Caco-2 (cell line): ENCODE measurements at regions not wholly inside any gene's neighbourhood (a gene's known extent, or its start where the extent isn't known, plus 50 kb on each side); places are given as distances from the start of the nearest gene placed in this dataset.
"Not testable (repeated sequence)": the region's sequence is repeated elsewhere in the genome, so short reads cannot be mapped to it uniquely, and the experiment has no call there.

ENCODE experiments used
- BruUV-seq: library from RNA; stranded (reverse); fragments of 400-500 nt; replicated peaks from 2 replicates; lab custom pipeline; 2021; lab: Mats Ljungman, UMichigan
- CTCF ChIA-PET: fragments of 300-600 bp; sonication (Branson Sonifier 250); formaldehyde crosslinking; loops from one replicate; lab custom pipeline; 2022; ENCODE audit warnings: antibody characterized with exemption; lab: Charles Lee
- POLR2A ChIA-PET: fragments of 300-600 bp; sonication (Branson Sonifier 250); formaldehyde crosslinking; loops from one replicate; lab custom pipeline; 2022; ENCODE audit warnings: antibody characterized with exemption; lab: Charles Lee
- DNase-seq, 2 experiments: peaks; one replicate each; pipeline versions ENCODE4 v3.0.0 to v3.0.0-alpha.2; 2020 to 2022
- H3K27me3 ChIP-seq: replicated peaks from 2 replicates; pipeline ENCODE4 v1.6.0; 2011; ENCODE audit warnings: low read length; ENCODE audit not compliant: control insufficient read depth, insufficient read depth
- H3K36me3 ChIP-seq: 2 replicates; pipeline ENCODE4 v1.5.1; 2011; ENCODE audit warnings: low read length; ENCODE audit not compliant: control insufficient read depth, insufficient read depth
- H3K4me1 ChIP-seq: fragments of 250-450 bp; sonication (Bioruptor Pico); 2 replicates; pipeline ENCODE4 v1.5.1; 2020; ENCODE audit warnings: mild to moderate bottlenecking
- H3K4me3 ChIP-seq: 2 replicates; pipeline ENCODE4 v1.5.1; 2011; ENCODE audit warnings: low read depth, mild to moderate bottlenecking, control low read depth, low read length
- H3K9me3 ChIP-seq: fragments of 250-450 bp; sonication (Bioruptor Pico); 2 replicates; pipeline ENCODE4 v1.5.1; 2020; ENCODE audit warnings: mild to moderate bottlenecking, moderate library complexity
- H3K27ac Mint-ChIP-seq: one replicate; pipeline ENCODE4 v1.8.0; 2022; ENCODE audit warnings: mixed read lengths; ENCODE audit not compliant: unreplicated experiment
- H3K27me3 Mint-ChIP-seq: one replicate; pipeline ENCODE4 v1.8.0; 2022; ENCODE audit warnings: mixed read lengths; ENCODE audit not compliant: insufficient read depth, unreplicated experiment
- H3K36me3 Mint-ChIP-seq: one replicate; pipeline ENCODE4 v1.8.0; 2022; ENCODE audit warnings: mild to moderate bottlenecking, mixed read lengths; ENCODE audit not compliant: insufficient read depth, unreplicated experiment
- H3K4me1 Mint-ChIP-seq: one replicate; pipeline ENCODE4 v1.8.0; 2022; ENCODE audit warnings: low read depth, mixed read lengths; ENCODE audit not compliant: unreplicated experiment
- H3K4me3 Mint-ChIP-seq: one replicate; pipeline ENCODE4 v1.8.0; 2022; ENCODE audit warnings: mild to moderate bottlenecking, moderate library complexity, mixed read lengths; ENCODE audit not compliant: unreplicated experiment
- H3K9me3 Mint-ChIP-seq: one replicate; pipeline ENCODE4 v1.8.0; 2022; ENCODE audit warnings: mixed read lengths; ENCODE audit not compliant: unreplicated experiment
- CTCF ChIP-seq, 2 experiments: fragments of 200-600 bp in 1 of 2; IDR thresholded peaks; 1 replicate in 1 of 2; 2 replicates in 1 of 2; pipeline versions ENCODE4 v1.5.1 to v1.8.0; 2011 to 2022; ENCODE audit warnings: antibody characterized with exemption in 1 of 2, control low read depth in 1 of 2, inconsistent platforms in 1 of 2, low read depth in 1 of 2, low read length in 1 of 2, mild to moderate bottlenecking in 1 of 2, moderate library complexity in 1 of 2; ENCODE audit not compliant: insufficient read depth in 1 of 2, severe bottlenecking in 1 of 2, unreplicated experiment in 1 of 2
- intact Hi-C: fragments of 100-400 bp; cut with micrococcal nuclease; formaldehyde crosslinking; loops from one replicate; pipeline ENCODE4 v1.10.0; 2022; ENCODE audit not compliant: unreplicated experiment

GRCh38 chr2:234363011-234363487 is 133.8 kb downstream of the ARL4C start:
- Mint-ChIP-seq H3K27ac (peak overlapping the region; percentile 92), H3K4me1 (peaks cover 37% of the 10 kb centered on the region), H3K9me3 (peaks cover 9% of the 10 kb centered on the region), H3K36me3 (peaks cover 39% of the 10 kb centered on the region), H3K4me3 (peak overlapping the region; percentile 60), H3K27me3 (no peaks in the 10 kb centered on the region)
- Histone ChIP-seq H3K9me3 (peaks cover 6% of the 10 kb centered on the region; the same call in 1 of the 2 replicates), H3K27me3 (no peaks in the 10 kb centered on the region), H3K4me1 (peaks cover 67% of the 10 kb centered on the region), H3K36me3 (no peaks in the 10 kb centered on the region), H3K4me3 (no peak overlapping the region)
- intact Hi-C loops: loop anchor here (1.0 to 10.0 kb wide), 8 partner anchors 47 to 227 kb away; partner anchors contain the start of gene ARL4C
- ChIA-PET CTCF (interaction anchor here (0.6 to 1.6 kb wide), 7 partner anchors 8 to 133 kb away, joined by 3 to 6 read pairs (median 4); no protein-coding TSS in a partner anchor), POLR2A (interaction anchor here (0.5 to 1.4 kb wide), 6 partner anchors 15 to 134 kb away, joined by 3 to 10 read pairs (median 4); partner anchors contain the start of gene ARL4C)
- peak; percentile 92 to 97 for DNase-seq
- TF ChIP-seq CTCF (IDR thresholded peaks at IDR 0.05; ENCODE audit: insufficient read depth in 1 of 2, low read depth in 1 of 2, low read length in 1 of 2, severe bottlenecking in 1 of 2, unreplicated experiment in 1 of 2): no peak
- BruUV-seq: no TSS peak

GRCh38 chr2:234360313-234360975 is 136.4 kb downstream of the ARL4C start:
- POLR2A ChIA-PET, BruUV-seq, H3K27me3 Mint-ChIP-seq, H3K9me3 ChIP-seq, H3K36me3 ChIP-seq, H3K9me3 Mint-ChIP-seq, H3K27me3 ChIP-seq, H3K4me3 ChIP-seq, CTCF ChIA-PET, DNase-seq, H3K4me3 Mint-ChIP-seq: not testable (repeated sequence)
- peaks cover 44% of the 10 kb centered on the region for H3K4me1 ChIP-seq
- intact Hi-C loops: loop anchor here (10.0 kb wide), 1 partner anchor 166 kb away; no protein-coding TSS in a partner anchor
- peaks cover 32% of the 10 kb centered on the region for H3K4me1 Mint-ChIP-seq
- H3K27ac Mint-ChIP-seq: peak overlapping the region; percentile 92
- H3K36me3 Mint-ChIP-seq: peaks cover 29% of the 10 kb centered on the region

GRCh38 chr2:234357666-234358065 is 139.2 kb downstream of the ARL4C start:
- Mint-ChIP-seq H3K4me3 (no peak overlapping the region), H3K27ac (no peak overlapping the region), H3K4me1 (peaks cover 26% of the 10 kb centered on the region), H3K9me3 (peaks cover 9% of the 10 kb centered on the region), H3K27me3 (no peaks in the 10 kb centered on the region), H3K36me3 (peaks cover 9% of the 10 kb centered on the region)
- TF ChIP-seq CTCF (IDR thresholded peaks at IDR 0.05; ENCODE audit: insufficient read depth in 1 of 2, low read depth in 1 of 2, low read length in 1 of 2, severe bottlenecking in 1 of 2, unreplicated experiment in 1 of 2): no peak
- no peak for DNase-seq
- intact Hi-C loops: no loop called here
- BruUV-seq: no TSS peak
- H3K36me3 ChIP-seq: no peaks in the 10 kb centered on the region
- peaks cover 12% of the 10 kb centered on the region for H3K9me3 ChIP-seq
- ChIA-PET CTCF (no interaction called here), POLR2A (no interaction called here)
- peaks cover 26% of the 10 kb centered on the region for H3K4me1 ChIP-seq
- H3K4me3 ChIP-seq: no peak overlapping the region
- H3K27me3 ChIP-seq: no peaks in the 10 kb centered on the region
